K562 (cell line): ENCODE measurements at regions not wholly inside any gene's neighbourhood (a gene's known extent, or its start where the extent isn't known, plus 50 kb on each side); places are given as distances from the start of the nearest gene placed in this dataset.

Source experiments
- NR1H2 ChIP-seq: sonication (generic); formaldehyde crosslinking; IDR thresholded peaks from 2 replicates; pipeline ENCODE4 v1.4.0; 2020; ENCODE audit warnings: mild to moderate bottlenecking, missing genetic modification reagents
- SMARCB1 ChIP-seq: IDR thresholded peaks from 2 replicates; pipeline ENCODE4 v1.6.1; 2011; ENCODE audit warnings: improper control_type of control experiment, low read depth; ENCODE audit not compliant: insufficient read length
- TF ChIP-seq, protein P1 (sequence below), 2 experiments: fragments of 150-350 bp in 1 of 2; IDR thresholded peaks; 2 replicates each; pipeline ENCODE4 v1.6.1; 2012 to 2016; ENCODE audit warnings: low read depth in 2 of 2, low read length in 2 of 2, mild to moderate bottlenecking in 1 of 2, moderate library complexity in 1 of 2
- TF ChIP-seq, protein P2 (sequence below): sonication (generic); formaldehyde crosslinking; IDR thresholded peaks from 2 replicates; pipeline ENCODE4 v1.8.1; 2023; ENCODE audit warnings: mild to moderate bottlenecking, missing genetic modification reagents
- TF ChIP-seq, protein P3 (sequence below): fragments of 200-400 bp; formaldehyde crosslinking; IDR thresholded peaks from 2 replicates; pipeline ENCODE4 v1.6.1; 2017; ENCODE audit warnings: mild to moderate bottlenecking, low read depth, low read length, moderate library complexity

DNA sequence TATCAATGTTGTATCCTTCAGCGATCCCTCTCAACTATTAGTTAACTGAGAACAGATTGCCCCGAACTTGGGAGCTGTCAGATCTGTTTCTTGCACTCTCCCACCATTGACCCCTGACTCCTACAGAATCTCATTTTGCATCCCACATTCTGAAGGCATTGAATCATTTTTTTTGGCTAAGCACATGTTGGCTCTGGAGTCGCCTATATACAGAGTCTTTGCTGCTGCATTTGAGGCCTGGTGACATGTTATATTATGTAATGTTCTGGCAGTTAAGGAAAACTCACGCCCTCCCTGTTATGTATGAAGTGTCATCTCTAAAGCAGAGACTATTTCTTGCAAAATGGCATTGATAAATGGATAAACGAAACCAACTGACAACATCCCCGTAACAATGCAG, 159.2 kb upstream of the ITGB1 start (continued):
- TF ChIP-seq, protein P1, sequence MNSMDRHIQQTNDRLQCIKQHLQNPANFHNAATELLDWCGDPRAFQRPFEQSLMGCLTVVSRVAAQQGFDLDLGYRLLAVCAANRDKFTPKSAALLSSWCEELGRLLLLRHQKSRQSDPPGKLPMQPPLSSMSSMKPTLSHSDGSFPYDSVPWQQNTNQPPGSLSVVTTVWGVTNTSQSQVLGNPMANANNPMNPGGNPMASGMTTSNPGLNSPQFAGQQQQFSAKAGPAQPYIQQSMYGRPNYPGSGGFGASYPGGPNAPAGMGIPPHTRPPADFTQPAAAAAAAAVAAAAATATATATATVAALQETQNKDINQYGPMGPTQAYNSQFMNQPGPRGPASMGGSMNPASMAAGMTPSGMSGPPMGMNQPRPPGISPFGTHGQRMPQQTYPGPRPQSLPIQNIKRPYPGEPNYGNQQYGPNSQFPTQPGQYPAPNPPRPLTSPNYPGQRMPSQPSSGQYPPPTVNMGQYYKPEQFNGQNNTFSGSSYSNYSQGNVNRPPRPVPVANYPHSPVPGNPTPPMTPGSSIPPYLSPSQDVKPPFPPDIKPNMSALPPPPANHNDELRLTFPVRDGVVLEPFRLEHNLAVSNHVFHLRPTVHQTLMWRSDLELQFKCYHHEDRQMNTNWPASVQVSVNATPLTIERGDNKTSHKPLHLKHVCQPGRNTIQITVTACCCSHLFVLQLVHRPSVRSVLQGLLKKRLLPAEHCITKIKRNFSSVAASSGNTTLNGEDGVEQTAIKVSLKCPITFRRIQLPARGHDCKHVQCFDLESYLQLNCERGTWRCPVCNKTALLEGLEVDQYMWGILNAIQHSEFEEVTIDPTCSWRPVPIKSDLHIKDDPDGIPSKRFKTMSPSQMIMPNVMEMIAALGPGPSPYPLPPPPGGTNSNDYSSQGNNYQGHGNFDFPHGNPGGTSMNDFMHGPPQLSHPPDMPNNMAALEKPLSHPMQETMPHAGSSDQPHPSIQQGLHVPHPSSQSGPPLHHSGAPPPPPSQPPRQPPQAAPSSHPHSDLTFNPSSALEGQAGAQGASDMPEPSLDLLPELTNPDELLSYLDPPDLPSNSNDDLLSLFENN (IDR thresholded peaks at IDR 0.05; ENCODE audit: low read depth in 2 of 2, low read length in 2 of 2): no peak
- TF ChIP-seq NR1H2 (CRISPR knock-in tag) (no peak), SMARCB1 (no peak)
- TF ChIP-seq, protein P2, sequence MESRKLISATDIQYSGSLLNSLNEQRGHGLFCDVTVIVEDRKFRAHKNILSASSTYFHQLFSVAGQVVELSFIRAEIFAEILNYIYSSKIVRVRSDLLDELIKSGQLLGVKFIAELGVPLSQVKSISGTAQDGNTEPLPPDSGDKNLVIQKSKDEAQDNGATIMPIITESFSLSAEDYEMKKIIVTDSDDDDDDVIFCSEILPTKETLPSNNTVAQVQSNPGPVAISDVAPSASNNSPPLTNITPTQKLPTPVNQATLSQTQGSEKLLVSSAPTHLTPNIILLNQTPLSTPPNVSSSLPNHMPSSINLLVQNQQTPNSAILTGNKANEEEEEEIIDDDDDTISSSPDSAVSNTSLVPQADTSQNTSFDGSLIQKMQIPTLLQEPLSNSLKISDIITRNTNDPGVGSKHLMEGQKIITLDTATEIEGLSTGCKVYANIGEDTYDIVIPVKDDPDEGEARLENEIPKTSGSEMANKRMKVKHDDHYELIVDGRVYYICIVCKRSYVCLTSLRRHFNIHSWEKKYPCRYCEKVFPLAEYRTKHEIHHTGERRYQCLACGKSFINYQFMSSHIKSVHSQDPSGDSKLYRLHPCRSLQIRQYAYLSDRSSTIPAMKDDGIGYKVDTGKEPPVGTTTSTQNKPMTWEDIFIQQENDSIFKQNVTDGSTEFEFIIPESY (CRISPR knock-in tag): no peak
- TF ChIP-seq, protein P3, sequence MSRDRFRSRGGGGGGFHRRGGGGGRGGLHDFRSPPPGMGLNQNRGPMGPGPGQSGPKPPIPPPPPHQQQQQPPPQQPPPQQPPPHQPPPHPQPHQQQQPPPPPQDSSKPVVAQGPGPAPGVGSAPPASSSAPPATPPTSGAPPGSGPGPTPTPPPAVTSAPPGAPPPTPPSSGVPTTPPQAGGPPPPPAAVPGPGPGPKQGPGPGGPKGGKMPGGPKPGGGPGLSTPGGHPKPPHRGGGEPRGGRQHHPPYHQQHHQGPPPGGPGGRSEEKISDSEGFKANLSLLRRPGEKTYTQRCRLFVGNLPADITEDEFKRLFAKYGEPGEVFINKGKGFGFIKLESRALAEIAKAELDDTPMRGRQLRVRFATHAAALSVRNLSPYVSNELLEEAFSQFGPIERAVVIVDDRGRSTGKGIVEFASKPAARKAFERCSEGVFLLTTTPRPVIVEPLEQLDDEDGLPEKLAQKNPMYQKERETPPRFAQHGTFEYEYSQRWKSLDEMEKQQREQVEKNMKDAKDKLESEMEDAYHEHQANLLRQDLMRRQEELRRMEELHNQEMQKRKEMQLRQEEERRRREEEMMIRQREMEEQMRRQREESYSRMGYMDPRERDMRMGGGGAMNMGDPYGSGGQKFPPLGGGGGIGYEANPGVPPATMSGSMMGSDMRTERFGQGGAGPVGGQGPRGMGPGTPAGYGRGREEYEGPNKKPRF: no peak
